Activated naive CD8-positive, alpha-beta T cell treated with anti-CD3 and anti-CD28 coated beads, Interleukin-2, amount 50 U/mL, for 24 hours (primary cell): ENCODE measurements at regions not wholly inside any gene's neighbourhood (a gene's known extent, or its start where the extent isn't known, plus 50 kb on each side); places are given as distances from the start of the nearest gene placed in this dataset.

Experiments used
- ATAC-seq: fragments of 150-1000 bp; cut with Tn5 transposase; one replicate; pipeline ENCODE4 v1.10.0; 2021
- DNase-seq: peaks from one replicate; pipeline ENCODE4 v3.0.0; 2021
- H3K27ac Mint-ChIP-seq: one replicate; pipeline ENCODE4 v1.8.0; 2021; ENCODE audit warnings: mild to moderate bottlenecking, mixed read lengths
- H3K27me3 Mint-ChIP-seq: one replicate; pipeline ENCODE4 v1.8.0; 2021; ENCODE audit warnings: mixed read lengths
- H3K36me3 Mint-ChIP-seq: one replicate; pipeline ENCODE4 v1.8.0; 2021; ENCODE audit warnings: low read depth, mixed read lengths
- H3K4me1 Mint-ChIP-seq: one replicate; pipeline ENCODE4 v1.8.0; 2021; ENCODE audit warnings: mixed read lengths
- H3K4me3 Mint-ChIP-seq: one replicate; pipeline ENCODE4 v1.8.0; 2021; ENCODE audit warnings: mild to moderate bottlenecking, moderate library complexity, mixed read lengths
- H3K9me3 Mint-ChIP-seq: one replicate; pipeline ENCODE4 v1.8.0; 2021; ENCODE audit warnings: mixed read lengths

DNA sequence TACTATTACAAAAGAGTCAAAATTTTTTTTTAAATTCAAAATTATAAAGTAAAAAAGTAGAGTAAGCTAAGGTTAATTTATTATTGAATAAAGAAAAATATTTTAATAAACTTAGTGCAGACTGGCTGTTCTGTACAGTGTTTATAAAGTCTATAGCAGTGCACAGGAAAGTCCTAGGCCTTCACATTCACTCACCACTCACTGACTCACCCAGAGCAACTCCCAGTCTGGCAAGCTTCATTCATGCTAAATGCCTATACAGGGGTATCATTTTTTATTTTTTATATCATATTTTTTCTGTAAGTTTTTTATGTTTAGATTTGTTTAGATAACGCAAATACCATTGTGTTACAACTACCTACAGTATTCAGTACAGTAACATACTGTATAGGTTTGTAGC lies 700.7 kb upstream of the GRAMD2B start:
- Mint-ChIP-seq H3K4me3 (no peak overlapping the region), H3K4me1 (no peaks in the 10 kb centered on the region), H3K36me3 (no peaks in the 10 kb centered on the region), H3K27me3 (no peaks in the 10 kb centered on the region), H3K27ac (no peak overlapping the region), H3K9me3 (peaks cover 3% of the 10 kb centered on the region)
- no peak for DNase-seq
- no peak for ATAC-seq

DNA sequence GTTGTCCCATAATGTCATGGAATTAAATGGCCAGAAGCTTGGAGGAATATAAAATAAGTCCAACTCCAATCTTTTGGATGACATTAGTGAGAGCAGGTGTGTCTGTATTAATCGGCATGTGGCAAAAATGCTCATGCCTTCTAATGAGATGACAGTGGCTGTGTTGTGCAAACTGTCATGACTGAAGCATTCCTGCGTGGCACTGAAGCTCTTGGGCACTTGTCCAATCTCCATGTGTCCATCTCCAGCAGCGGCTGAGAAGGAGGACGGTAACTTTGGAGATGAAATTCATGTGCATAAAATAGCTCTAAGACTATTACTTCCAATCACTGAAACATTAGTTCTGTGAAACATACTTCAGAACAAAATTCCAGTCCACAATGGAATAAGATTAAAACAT lies 697.5 kb upstream of the GRAMD2B start:
- no peaks in the 10 kb centered on the region for H3K36me3 Mint-ChIP-seq
- no peak overlapping the region for H3K4me3 Mint-ChIP-seq
- no peaks in the 10 kb centered on the region for H3K4me1 Mint-ChIP-seq
- no peak for DNase-seq
- H3K27ac Mint-ChIP-seq: no peak overlapping the region
- peaks cover 3% of the 10 kb centered on the region for H3K9me3 Mint-ChIP-seq
- ATAC-seq: no peak
- H3K27me3 Mint-ChIP-seq: no peaks in the 10 kb centered on the region

DNA sequence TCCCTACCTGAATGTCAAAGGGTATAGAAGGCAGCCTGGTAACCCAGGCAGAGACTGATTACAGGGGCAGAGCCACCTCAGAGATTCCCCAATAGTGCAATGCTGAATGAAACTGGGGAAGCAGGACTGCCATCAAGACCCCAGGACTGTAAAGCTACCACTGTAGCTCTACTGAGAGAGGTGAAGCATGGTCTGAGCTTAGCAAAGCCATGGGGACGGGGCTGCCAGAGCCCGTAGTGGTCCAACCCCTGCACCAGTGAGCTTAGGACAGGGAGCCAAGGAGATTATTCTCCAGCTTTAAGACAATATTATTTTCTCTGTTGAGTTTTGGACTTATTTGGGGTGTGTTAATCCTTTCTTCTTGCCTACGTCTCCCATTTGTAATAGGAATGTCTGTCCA lies 679.3 kb upstream of the GRAMD2B start:
- Mint-ChIP-seq H3K27ac (no peak overlapping the region), H3K4me1 (no peaks in the 10 kb centered on the region), H3K4me3 (no peak overlapping the region), H3K36me3 (no peaks in the 10 kb centered on the region), H3K27me3 (no peaks in the 10 kb centered on the region), H3K9me3 (peaks cover 14% of the 10 kb centered on the region)
- DNase-seq (no peak), ATAC-seq (no peak)

DNA sequence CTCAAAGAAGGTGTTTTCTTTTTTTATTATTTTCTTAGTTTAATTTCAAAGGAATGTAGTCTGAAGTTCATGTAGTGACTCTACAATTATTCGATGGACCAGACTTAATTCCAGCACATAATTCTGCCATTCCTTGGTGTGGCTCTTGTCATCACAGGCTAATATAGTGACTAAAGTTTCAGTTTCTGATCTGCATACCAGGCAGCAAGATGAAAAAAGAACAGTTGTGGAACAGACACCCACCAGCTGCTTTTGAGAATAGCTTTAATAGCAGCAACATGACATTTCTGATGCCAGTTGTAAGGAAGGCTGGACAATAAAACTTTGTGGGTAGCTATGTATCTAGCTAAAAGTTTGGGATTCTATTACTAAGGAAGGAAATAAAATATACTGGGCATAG lies 676.3 kb upstream of the GRAMD2B start:
- Mint-ChIP-seq H3K36me3 (no peaks in the 10 kb centered on the region), H3K4me1 (no peaks in the 10 kb centered on the region), H3K9me3 (peaks cover 7% of the 10 kb centered on the region), H3K4me3 (no peak overlapping the region), H3K27ac (no peak overlapping the region), H3K27me3 (no peaks in the 10 kb centered on the region)
- no peak for ATAC-seq
- DNase-seq: no peak

DNA sequence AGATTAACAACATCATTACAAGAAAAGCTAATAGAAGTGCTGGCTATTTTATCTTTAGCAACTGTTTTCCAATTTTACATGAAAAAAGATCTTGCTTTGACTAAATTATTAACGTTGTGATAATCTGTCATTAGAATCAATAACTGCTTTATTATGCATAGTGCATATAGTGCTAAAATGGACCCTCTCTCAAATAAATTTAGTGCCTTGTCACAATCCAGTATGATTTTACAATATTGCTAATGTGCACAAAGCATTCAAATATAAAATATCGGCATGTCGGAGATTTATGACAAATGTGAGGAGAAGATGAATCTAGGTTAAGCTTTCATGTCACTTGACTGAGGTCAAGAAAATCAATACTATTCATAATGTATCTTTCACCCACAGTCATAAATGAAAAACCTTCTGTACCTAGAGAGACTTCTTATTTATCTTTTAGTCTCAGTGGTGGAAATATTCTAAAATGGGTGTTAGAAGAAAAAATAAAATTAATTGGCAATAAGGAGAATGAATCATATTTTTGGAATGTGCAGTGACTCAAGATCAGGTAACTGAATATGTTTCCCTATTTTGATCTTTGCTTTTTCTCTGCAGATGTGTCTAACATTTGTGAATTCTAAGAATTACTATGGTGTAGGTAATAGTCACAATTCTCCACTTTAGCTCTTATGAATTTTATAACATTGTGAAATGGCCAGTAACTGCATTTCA lies 672.9 kb upstream of the GRAMD2B start:
- Mint-ChIP-seq H3K27me3 (no peaks in the 10 kb centered on the region), H3K36me3 (no peaks in the 10 kb centered on the region), H3K4me1 (no peaks in the 10 kb centered on the region), H3K4me3 (no peak overlapping the region), H3K27ac (no peak overlapping the region), H3K9me3 (no peaks in the 10 kb centered on the region)
- DNase-seq (no peak), ATAC-seq (no peak)

DNA sequence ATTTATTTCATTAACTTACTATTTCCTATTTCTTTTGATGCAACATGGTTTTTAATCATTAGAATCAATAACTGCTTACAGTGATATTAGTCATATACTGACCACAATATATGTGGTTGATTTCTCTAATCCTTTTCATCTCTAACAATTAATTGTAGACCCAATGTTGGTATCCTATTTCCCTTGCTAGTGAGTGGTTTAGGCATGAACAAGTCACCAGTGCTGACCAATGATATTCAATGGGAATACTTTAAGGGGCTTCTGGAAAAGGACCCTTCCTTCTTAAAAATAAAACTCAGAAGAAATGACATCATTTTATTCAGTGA lies 672.4 kb upstream of the GRAMD2B start:
- ATAC-seq (no peak), DNase-seq (no peak)
- H3K4me1 Mint-ChIP-seq: no peaks in the 10 kb centered on the region
- H3K4me3 Mint-ChIP-seq: no peak overlapping the region
- H3K9me3 Mint-ChIP-seq: no peaks in the 10 kb centered on the region
- no peaks in the 10 kb centered on the region for H3K27me3 Mint-ChIP-seq
- no peak overlapping the region for H3K27ac Mint-ChIP-seq
- no peaks in the 10 kb centered on the region for H3K36me3 Mint-ChIP-seq

DNA sequence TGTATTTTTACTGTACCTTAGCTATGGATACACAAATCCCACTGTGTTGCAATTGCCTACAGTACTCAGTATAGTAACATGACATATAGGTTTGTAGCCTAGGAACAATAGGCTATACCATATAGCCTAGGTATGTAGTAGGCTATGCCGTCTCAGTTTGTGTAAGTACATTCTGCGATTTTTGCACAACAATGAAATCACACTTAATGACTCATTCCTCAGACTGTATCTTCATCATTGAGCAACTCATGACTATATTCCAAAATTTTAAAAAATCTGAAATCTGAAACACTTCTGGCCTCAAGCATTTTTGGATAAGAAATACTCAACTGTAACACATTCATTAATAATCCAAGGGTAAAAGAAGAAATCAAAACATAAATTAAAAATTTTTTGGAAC lies 666.8 kb upstream of the GRAMD2B start:
- ATAC-seq (no peak), DNase-seq (no peak)
- Mint-ChIP-seq H3K4me3 (no peak overlapping the region), H3K27ac (no peak overlapping the region), H3K4me1 (no peaks in the 10 kb centered on the region), H3K9me3 (peaks cover 5% of the 10 kb centered on the region), H3K27me3 (no peaks in the 10 kb centered on the region), H3K36me3 (no peaks in the 10 kb centered on the region)

DNA sequence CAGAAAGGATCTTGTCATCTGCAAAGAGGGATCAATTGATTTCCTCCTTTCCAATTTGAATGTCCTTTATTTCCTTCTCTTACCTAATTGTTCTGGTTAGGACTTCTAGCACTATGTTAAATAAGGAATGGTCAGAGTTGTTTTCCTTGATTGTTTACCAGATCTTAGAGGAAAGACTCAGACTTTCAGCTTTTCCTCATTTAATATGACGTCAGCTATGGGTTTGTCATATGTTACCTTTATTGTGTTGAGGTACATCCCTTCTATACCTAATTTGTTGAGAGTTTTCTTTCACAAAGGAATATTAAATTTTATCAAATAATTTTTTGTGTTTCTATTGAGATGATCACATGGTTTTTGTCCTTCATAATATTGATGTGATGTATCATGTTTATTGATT lies 656.5 kb upstream of the GRAMD2B start:
- no peak for ATAC-seq
- no peak overlapping the region for H3K27ac Mint-ChIP-seq
- H3K36me3 Mint-ChIP-seq: no peaks in the 10 kb centered on the region
- no peak overlapping the region for H3K4me3 Mint-ChIP-seq
- no peak for DNase-seq
- no peaks in the 10 kb centered on the region for H3K4me1 Mint-ChIP-seq
- no peaks in the 10 kb centered on the region for H3K27me3 Mint-ChIP-seq
- H3K9me3 Mint-ChIP-seq: no peaks in the 10 kb centered on the region

DNA sequence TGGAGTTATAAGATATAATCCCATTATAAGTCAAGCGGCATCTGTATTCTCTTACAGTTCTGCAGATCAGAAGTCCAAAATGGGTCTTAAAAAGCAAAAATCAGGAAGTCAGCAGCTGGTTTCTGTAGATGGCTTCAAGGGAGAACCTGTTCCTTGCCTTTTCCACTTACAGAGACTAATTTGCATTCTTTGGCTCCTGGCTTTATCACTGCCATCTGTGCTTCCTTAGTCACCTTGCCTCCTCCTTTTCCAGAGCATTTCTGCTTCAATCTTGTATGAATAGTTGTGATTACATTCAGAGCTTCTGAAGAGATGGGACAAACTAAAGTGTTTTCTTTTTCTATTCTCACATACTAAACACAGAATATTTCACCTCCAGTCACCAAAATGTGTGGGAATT lies 647.3 kb upstream of the GRAMD2B start:
- Mint-ChIP-seq H3K9me3 (no peaks in the 10 kb centered on the region), H3K27ac (no peak overlapping the region), H3K27me3 (no peaks in the 10 kb centered on the region), H3K4me1 (no peaks in the 10 kb centered on the region), H3K4me3 (no peak overlapping the region), H3K36me3 (no peaks in the 10 kb centered on the region)
- DNase-seq: no peak
- no peak for ATAC-seq

DNA sequence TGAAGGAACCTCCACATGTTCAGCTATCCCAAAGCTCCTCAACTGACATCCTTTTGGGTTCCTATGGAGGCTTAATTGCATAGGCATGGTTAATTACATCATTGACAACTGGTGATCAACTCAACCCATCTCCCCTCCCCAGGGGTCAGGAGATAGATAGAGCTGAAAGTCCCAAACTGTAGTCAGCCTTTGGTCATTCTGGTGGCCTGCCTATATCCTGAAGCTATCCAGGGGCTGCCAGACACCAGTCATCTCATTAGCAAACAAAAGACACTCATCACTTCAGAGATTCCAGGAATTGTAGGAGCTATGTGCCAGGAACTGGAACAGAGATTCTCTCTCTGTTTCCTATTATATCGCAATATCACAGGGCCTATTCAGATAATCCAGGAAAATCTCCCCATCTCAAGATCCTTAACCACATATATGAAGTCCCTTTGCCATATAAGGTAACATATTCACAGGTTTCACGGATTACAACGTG lies 646.5 kb upstream of the GRAMD2B start:
- no peaks in the 10 kb centered on the region for H3K36me3 Mint-ChIP-seq
- H3K4me3 Mint-ChIP-seq: no peak overlapping the region
- no peaks in the 10 kb centered on the region for H3K4me1 Mint-ChIP-seq
- H3K27ac Mint-ChIP-seq: no peak overlapping the region
- DNase-seq (no peak), ATAC-seq (no peak)
- H3K27me3 Mint-ChIP-seq: no peaks in the 10 kb centered on the region
- no peaks in the 10 kb centered on the region for H3K9me3 Mint-ChIP-seq

DNA sequence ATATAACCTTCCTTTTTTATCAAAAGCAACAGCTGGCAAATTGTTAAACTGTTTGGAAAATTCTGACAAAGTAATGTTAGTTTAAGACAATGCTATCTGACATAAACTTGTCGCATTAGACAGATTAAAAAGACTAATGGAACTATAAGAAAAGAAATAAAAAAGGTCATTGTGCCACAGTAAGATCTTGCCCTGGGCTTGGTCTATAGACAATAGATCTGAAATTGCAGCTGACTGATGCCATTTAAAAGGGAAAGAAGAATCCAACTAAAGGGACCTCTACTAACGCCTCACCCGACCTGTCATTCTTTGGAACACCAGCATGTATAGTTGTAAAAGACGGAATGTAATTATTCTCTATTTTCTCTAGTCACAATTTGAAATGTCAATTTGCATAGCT lies 644.4 kb upstream of the GRAMD2B start:
- no peak for ATAC-seq
- no peak overlapping the region for H3K4me3 Mint-ChIP-seq
- H3K27ac Mint-ChIP-seq: no peak overlapping the region
- H3K9me3 Mint-ChIP-seq: no peaks in the 10 kb centered on the region
- H3K27me3 Mint-ChIP-seq: no peaks in the 10 kb centered on the region
- no peak for DNase-seq
- no peaks in the 10 kb centered on the region for H3K36me3 Mint-ChIP-seq
- H3K4me1 Mint-ChIP-seq: no peaks in the 10 kb centered on the region

DNA sequence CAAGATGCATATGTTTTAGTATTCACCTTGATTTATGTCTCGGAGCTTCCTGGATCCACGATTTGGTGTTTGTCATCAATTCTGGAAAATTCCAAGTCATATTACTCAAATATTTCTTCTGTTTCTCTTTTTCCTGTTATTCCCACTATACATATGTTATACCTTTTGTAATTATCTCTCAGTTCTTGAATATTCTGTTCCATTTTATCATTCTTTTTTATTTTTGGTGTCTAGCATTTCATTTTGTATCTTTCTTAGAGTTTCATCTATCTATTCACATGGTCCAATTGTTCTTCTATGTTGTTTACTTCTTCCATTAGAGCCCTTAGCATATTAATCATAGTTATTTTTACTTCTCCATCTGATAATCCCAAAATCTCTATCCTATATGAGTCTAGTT lies 637.8 kb upstream of the GRAMD2B start:
- Mint-ChIP-seq H3K36me3 (no peaks in the 10 kb centered on the region), H3K4me3 (no peak overlapping the region), H3K27ac (no peak overlapping the region), H3K4me1 (no peaks in the 10 kb centered on the region), H3K27me3 (no peaks in the 10 kb centered on the region), H3K9me3 (no peaks in the 10 kb centered on the region)
- ATAC-seq: no peak
- no peak for DNase-seq

DNA sequence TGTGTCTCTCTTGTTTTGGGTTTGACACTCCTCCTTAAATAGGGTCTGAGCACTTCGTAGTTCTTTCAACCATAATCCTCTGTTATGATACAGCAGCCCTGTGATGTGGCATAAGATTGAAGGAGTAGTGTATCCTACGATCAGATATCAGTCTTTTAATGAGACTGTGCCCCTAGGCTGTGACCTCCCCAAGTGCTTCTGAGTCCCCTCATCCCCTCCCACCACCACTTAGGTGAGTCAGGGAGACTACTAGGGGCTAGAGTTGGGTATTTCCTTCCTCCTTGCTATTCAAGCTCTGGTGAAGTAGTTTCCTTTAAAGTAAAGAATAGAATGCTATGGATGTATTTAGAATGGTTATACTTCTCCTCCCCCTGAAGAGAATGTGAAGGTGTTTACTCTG lies 637.2 kb upstream of the GRAMD2B start:
- DNase-seq (no peak), ATAC-seq (no peak)
- no peaks in the 10 kb centered on the region for H3K27me3 Mint-ChIP-seq
- H3K4me1 Mint-ChIP-seq: no peaks in the 10 kb centered on the region
- H3K9me3 Mint-ChIP-seq: no peaks in the 10 kb centered on the region
- H3K27ac Mint-ChIP-seq: no peak overlapping the region
- H3K36me3 Mint-ChIP-seq: no peaks in the 10 kb centered on the region
- no peak overlapping the region for H3K4me3 Mint-ChIP-seq

DNA sequence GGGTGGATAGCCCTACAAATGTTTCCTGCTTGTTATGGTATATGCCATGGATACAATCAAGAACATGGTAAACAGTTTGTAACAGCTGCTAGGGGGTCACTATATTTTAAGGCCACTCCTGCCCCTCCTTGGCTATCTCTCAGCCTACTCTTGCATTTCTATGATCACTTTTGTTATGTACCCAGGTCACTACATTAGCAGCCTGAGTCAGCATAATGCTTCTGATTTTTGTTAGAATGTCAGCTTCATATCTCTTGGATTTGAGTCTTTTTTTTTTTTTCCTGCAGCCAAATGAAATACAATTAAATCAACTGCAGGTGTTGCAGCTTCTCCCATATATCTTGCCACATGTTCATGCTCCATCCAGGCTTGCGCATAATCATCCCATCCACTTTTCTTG lies 629.7 kb upstream of the GRAMD2B start:
- Mint-ChIP-seq H3K4me1 (no peaks in the 10 kb centered on the region), H3K36me3 (no peaks in the 10 kb centered on the region), H3K9me3 (peaks cover 11% of the 10 kb centered on the region), H3K27me3 (no peaks in the 10 kb centered on the region), H3K27ac (no peak overlapping the region), H3K4me3 (no peak overlapping the region)
- DNase-seq (no peak), ATAC-seq (no peak)

DNA sequence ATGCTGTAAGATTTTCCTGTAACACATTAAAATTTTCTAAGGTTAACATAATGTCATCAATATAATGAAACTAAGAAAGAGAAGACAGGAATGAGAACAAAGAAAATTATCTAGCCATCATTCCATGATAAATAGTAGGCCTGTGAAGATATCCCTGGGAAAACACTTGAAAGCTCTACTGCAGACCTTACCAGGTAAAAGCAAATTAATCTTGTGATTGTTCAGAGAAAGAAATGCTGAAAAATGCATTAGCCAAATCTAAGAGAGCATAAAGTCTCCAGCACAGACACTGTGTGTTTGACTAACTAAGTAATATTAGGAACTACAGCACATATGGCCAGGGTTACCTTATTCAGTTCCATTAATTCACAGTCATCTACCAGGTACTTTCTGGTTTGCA lies 628.3 kb upstream of the GRAMD2B start:
- DNase-seq (no peak), ATAC-seq (no peak)
- H3K9me3 Mint-ChIP-seq: peaks cover 16% of the 10 kb centered on the region
- no peaks in the 10 kb centered on the region for H3K27me3 Mint-ChIP-seq
- H3K4me1 Mint-ChIP-seq: no peaks in the 10 kb centered on the region
- no peak overlapping the region for H3K27ac Mint-ChIP-seq
- H3K36me3 Mint-ChIP-seq: no peaks in the 10 kb centered on the region
- H3K4me3 Mint-ChIP-seq: no peak overlapping the region

DNA sequence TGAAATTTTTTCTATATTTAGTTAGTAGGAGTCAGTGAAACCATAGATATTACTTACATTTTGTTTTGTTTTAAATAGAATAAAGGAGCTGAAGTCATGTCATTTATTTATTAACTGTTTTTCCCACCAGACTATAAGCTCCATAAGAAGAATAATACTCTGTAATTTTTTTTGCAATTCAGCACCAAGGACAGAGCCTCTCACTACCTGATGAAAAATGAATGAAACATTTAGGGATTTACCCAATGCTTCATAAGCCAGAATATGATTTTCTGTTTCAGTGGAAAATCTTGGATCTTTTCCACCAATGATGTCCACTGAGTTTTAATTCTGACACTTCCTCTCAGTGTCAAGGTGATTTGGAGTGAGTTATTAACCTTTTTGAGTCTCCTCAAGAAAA lies 624.9 kb upstream of the GRAMD2B start:
- Mint-ChIP-seq H3K27ac (no peak overlapping the region), H3K4me3 (no peak overlapping the region), H3K27me3 (no peaks in the 10 kb centered on the region), H3K36me3 (no peaks in the 10 kb centered on the region), H3K9me3 (peaks cover 23% of the 10 kb centered on the region), H3K4me1 (no peaks in the 10 kb centered on the region)
- ATAC-seq (no peak), DNase-seq (no peak)
